ENCODE measurements at regions not wholly inside any gene's neighbourhood (a gene's known extent, or its start where the extent isn't known, plus 50 kb on each side); places are given as distances from the start of the nearest gene placed in this dataset.
"Not testable (repeated sequence)": the region's sequence is repeated elsewhere in the genome, so short reads cannot be mapped to it uniquely, and the experiment has no call there.

- 55 to 63% (median 60%) methylated on average over 4 of the region's 4 CpGs for WGBS, 4 donors
- Histone ChIP-seq H3K36me3 (no peaks in the 10 kb centered on the region), H3K4me1 (no peaks in the 10 kb centered on the region), H3K27ac (no peak overlapping the region), H3K4me3 (no peak overlapping the region), H3K9me3 (peaks cover 0 to 5% (median 0%) of the 10 kb centered on the region in 12 donors), H3K27me3 (no peaks in the 10 kb centered on the region)
- intact Hi-C loops (cut with DNase I): no loop called here
- no peak for TF ChIP-seq POLR2A (IDR thresholded peaks at IDR 0.05)
- TF ChIP-seq CTCF (IDR thresholded peaks at IDR 0.05): no peak
- ATAC-seq: no peak
- no peak for DNase-seq
Observed at GRCh38 chr7:119640326-119640725, 632.6 kb upstream of the KCND2 start.

GRCh38 chr7:119640861-119641260 lies 632.1 kb upstream of the KCND2 start:
- ATAC-seq: no peak
- Histone ChIP-seq H3K9me3 (peaks cover 0 to 5% (median 0%) of the 10 kb centered on the region in 12 donors), H3K27me3 (no peaks in the 10 kb centered on the region), H3K4me3 (no peak overlapping the region), H3K4me1 (no peaks in the 10 kb centered on the region), H3K27ac (no peak overlapping the region), H3K36me3 (no peaks in the 10 kb centered on the region)
- intact Hi-C loops (cut with DNase I): no loop called here
- DNase-seq: no peak
- WGBS, 4 donors: 61 to 80% (median 78%) methylated on average over 4 of the region's 4 CpGs
- TF ChIP-seq CTCF (IDR thresholded peaks at IDR 0.05) (no peak), POLR2A (IDR thresholded peaks at IDR 0.05) (no peak)

GRCh38 chr7:119643558-119643957 lies 629.4 kb upstream of the KCND2 start:
- TF ChIP-seq CTCF (IDR thresholded peaks at IDR 0.05): no peak
- no peak for TF ChIP-seq POLR2A (IDR thresholded peaks at IDR 0.05)
- no peaks in the 10 kb centered on the region for H3K27me3 ChIP-seq
- no peak overlapping the region for H3K27ac ChIP-seq
- H3K36me3 ChIP-seq: no peaks in the 10 kb centered on the region
- intact Hi-C loops (cut with DNase I): no loop called here
- 71 to 77% (median 73%) methylated on average over 6 of the region's 6 CpGs for WGBS, 4 donors
- no peak overlapping the region for H3K4me3 ChIP-seq
- no peak for DNase-seq
- no peaks in the 10 kb centered on the region for H3K4me1 ChIP-seq
- H3K9me3 ChIP-seq: peaks cover 0 to 6% (median 0%) of the 10 kb centered on the region in 12 donors
- ATAC-seq: no peak

DNA sequence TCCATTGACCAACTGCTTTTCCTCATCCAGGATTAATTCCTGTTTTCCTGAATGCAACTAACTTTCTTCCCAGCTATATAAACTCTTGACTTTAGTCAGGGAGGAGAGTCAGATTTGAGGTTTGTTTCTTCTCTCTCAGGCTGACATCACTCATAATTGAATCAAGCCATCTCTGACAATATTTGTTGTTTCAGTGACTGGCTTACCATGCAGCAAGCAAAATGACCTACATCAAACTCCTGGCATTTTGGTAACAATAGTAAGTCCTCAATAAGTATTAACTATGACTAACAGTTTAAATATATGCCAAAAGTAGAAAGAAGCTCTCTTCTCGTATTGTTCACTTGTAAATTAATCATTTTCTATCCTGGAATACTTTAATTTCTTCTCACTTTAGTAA lies 625.7 kb upstream of the KCND2 start:
- Histone ChIP-seq H3K9me3 (peaks cover 0 to 8% (median 0%) of the 10 kb centered on the region in 12 donors), H3K36me3 (no peaks in the 10 kb centered on the region), H3K27me3 (no peaks in the 10 kb centered on the region), H3K4me1 (no peaks in the 10 kb centered on the region), H3K27ac (no peak overlapping the region), H3K4me3 (no peak overlapping the region)
- ATAC-seq: no peak
- no peak for DNase-seq
- TF ChIP-seq CTCF (IDR thresholded peaks at IDR 0.05) (no peak), POLR2A (IDR thresholded peaks at IDR 0.05) (no peak)
- intact Hi-C loops (cut with DNase I): no loop called here
- WGBS, 4 donors: 61 to 81% (median 68%) methylated on average over 1 of the region's 1 CpG

DNA sequence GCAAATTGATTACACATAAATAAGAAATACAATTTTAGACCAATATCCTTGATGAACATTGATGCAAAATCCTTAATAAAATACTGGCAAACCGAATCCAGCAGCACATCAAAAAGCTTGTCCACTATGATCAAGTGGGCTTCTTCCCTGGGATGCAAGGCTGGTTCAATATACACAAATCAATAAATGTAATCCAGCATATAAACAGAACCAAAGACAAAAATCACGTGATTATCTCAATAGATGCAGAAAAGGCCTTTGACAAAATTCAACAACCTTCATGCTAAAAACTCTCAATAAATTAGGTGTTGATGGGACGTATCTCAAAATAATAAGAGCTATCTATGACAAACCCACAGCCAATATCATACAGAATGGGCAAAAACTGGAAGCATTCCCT lies 624.2 kb upstream of the KCND2 start:
- DNase-seq; H3K4me3 ChIP-seq; H3K4me1 ChIP-seq; H3K27ac ChIP-seq; ATAC-seq; H3K27me3 ChIP-seq; H3K36me3 ChIP-seq; intact Hi-C loops (cut with DNase I): not testable (repeated sequence)
- peaks cover 0 to 23% (median 0%) of the 10 kb centered on the region in 12 donors for H3K9me3 ChIP-seq
- WGBS, 4 donors: 74 to 83% (median 76%) methylated on average over 3 of the region's 3 CpGs

All from heart left ventricle (tissue), 16 donors.